ENCODE measurements at regions not wholly inside any gene's neighbourhood (a gene's known extent, or its start where the extent isn't known, plus 50 kb on each side); places are given as distances from the start of the nearest gene placed in this dataset.

- TF ChIP-seq, protein P1, sequence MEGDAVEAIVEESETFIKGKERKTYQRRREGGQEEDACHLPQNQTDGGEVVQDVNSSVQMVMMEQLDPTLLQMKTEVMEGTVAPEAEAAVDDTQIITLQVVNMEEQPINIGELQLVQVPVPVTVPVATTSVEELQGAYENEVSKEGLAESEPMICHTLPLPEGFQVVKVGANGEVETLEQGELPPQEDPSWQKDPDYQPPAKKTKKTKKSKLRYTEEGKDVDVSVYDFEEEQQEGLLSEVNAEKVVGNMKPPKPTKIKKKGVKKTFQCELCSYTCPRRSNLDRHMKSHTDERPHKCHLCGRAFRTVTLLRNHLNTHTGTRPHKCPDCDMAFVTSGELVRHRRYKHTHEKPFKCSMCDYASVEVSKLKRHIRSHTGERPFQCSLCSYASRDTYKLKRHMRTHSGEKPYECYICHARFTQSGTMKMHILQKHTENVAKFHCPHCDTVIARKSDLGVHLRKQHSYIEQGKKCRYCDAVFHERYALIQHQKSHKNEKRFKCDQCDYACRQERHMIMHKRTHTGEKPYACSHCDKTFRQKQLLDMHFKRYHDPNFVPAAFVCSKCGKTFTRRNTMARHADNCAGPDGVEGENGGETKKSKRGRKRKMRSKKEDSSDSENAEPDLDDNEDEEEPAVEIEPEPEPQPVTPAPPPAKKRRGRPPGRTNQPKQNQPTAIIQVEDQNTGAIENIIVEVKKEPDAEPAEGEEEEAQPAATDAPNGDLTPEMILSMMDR (IDR thresholded peaks at IDR 0.05; ENCODE audit: low read depth, low read length), result no peak
- no peak for TF ChIP-seq POLR2A (IDR thresholded peaks at IDR 0.05; ENCODE audit: extremely low read depth, insufficient read length)
- TF ChIP-seq, protein P2, sequence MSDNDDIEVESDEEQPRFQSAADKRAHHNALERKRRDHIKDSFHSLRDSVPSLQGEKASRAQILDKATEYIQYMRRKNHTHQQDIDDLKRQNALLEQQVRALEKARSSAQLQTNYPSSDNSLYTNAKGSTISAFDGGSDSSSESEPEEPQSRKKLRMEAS (IDR thresholded peaks at IDR 0.05; ENCODE audit: low read depth, low read length), result no peak
These were observed 130.5 kb upstream of the MROH9 start for GRCh38 chr1:170804879-170805278.
